ENCODE measurements at regions not wholly inside any gene's neighbourhood (a gene's known extent, or its start where the extent isn't known, plus 50 kb on each side); places are given as distances from the start of the nearest gene placed in this dataset.
"Not testable (repeated sequence)": the region's sequence is repeated elsewhere in the genome, so short reads cannot be mapped to it uniquely, and the experiment has no call there.

GRCh38 chr9:107836300-107836699 is 346.7 kb upstream of the KLF4 start:
- Mint-ChIP-seq H3K27ac (no peak overlapping the region), H3K4me3 (no peak overlapping the region), H3K4me1 (ENCODE audit: low read depth) (no peaks in the 10 kb centered on the region), H3K27me3 (no peaks in the 10 kb centered on the region), H3K36me3 (no peaks in the 10 kb centered on the region), H3K9me3 (peaks cover 2% of the 10 kb centered on the region)
- intact Hi-C loops (cut with micrococcal nuclease), result no loop called here
- ChIA-PET CTCF (no interaction called here), POLR2A (no interaction called here)
- no peak for DNase-seq

- Mint-ChIP-seq H3K9me3 (peaks cover 6% of the 10 kb centered on the region), H3K27ac (no peak overlapping the region), H3K4me3 (no peak overlapping the region), H3K27me3 (no peaks in the 10 kb centered on the region), H3K36me3 (no peaks in the 10 kb centered on the region), H3K4me1 (ENCODE audit: low read depth) (no peaks in the 10 kb centered on the region)
- intact Hi-C loops (cut with micrococcal nuclease), result no loop called here
- no peak for DNase-seq
- ChIA-PET CTCF (no interaction called here), POLR2A (no interaction called here)
Measured at GRCh38 chr9:107833295-107833694, 343.7 kb upstream of the KLF4 start.

GRCh38 chr9:107832871-107833270 is 343.3 kb upstream of the KLF4 start:
- no peaks in the 10 kb centered on the region for H3K4me1 Mint-ChIP-seq (ENCODE audit: low read depth)
- intact Hi-C loops (cut with micrococcal nuclease), result no loop called here
- no peak overlapping the region for H3K4me3 Mint-ChIP-seq
- H3K27ac Mint-ChIP-seq, result no peak overlapping the region
- ChIA-PET CTCF (no interaction called here), POLR2A (no interaction called here)
- H3K27me3 Mint-ChIP-seq, result no peaks in the 10 kb centered on the region
- H3K36me3 Mint-ChIP-seq, result no peaks in the 10 kb centered on the region
- H3K9me3 Mint-ChIP-seq, result peaks cover 6% of the 10 kb centered on the region
- no peak for DNase-seq

- Mint-ChIP-seq H3K36me3 (no peaks in the 10 kb centered on the region), H3K27me3 (no peaks in the 10 kb centered on the region), H3K4me1 (ENCODE audit: low read depth) (no peaks in the 10 kb centered on the region), H3K9me3 (peaks cover 6% of the 10 kb centered on the region), H3K4me3 (no peak overlapping the region), H3K27ac (no peak overlapping the region)
- CTCF ChIA-PET, result no interaction called here
- intact Hi-C loops (cut with micrococcal nuclease), result no loop called here
- POLR2A ChIA-PET, result no interaction called here
- DNase-seq, result no peak
Measured at GRCh38 chr9:107830479-107830878, 340.9 kb upstream of the KLF4 start.

- H3K4me1 Mint-ChIP-seq (ENCODE audit: low read depth), result no peaks in the 10 kb centered on the region
- H3K36me3 Mint-ChIP-seq, result no peaks in the 10 kb centered on the region
- intact Hi-C loops (cut with micrococcal nuclease), result no loop called here
- no peaks in the 10 kb centered on the region for H3K27me3 Mint-ChIP-seq
- peaks cover 6% of the 10 kb centered on the region for H3K9me3 Mint-ChIP-seq
- POLR2A ChIA-PET, result no interaction called here
- CTCF ChIA-PET, result no interaction called here
- no peak overlapping the region for H3K4me3 Mint-ChIP-seq
- DNase-seq, result no peak
- H3K27ac Mint-ChIP-seq, result no peak overlapping the region
Measured at GRCh38 chr9:107827884-107828283, 338.3 kb upstream of the KLF4 start.

GRCh38 chr9:107827304-107827703 is 337.7 kb upstream of the KLF4 start:
- intact Hi-C loops (cut with micrococcal nuclease), result no loop called here
- ChIA-PET POLR2A (no interaction called here), CTCF (no interaction called here)
- Mint-ChIP-seq H3K27me3 (no peaks in the 10 kb centered on the region), H3K4me3 (no peak overlapping the region), H3K4me1 (ENCODE audit: low read depth) (no peaks in the 10 kb centered on the region), H3K9me3 (peaks cover 6% of the 10 kb centered on the region), H3K36me3 (no peaks in the 10 kb centered on the region), H3K27ac (no peak overlapping the region)
- no peak for DNase-seq

GRCh38 chr9:107826688-107826983 is 337.1 kb upstream of the KLF4 start:
- H3K27ac Mint-ChIP-seq; CTCF ChIA-PET; H3K27me3 Mint-ChIP-seq; DNase-seq; H3K36me3 Mint-ChIP-seq; H3K4me3 Mint-ChIP-seq; intact Hi-C loops (cut with micrococcal nuclease); H3K9me3 Mint-ChIP-seq; H3K4me1 Mint-ChIP-seq (ENCODE audit: low read depth); POLR2A ChIA-PET: not testable (repeated sequence)

GRCh38 chr9:107824556-107824955 is 335.0 kb upstream of the KLF4 start:
- intact Hi-C loops (cut with micrococcal nuclease), result no loop called here
- H3K36me3 Mint-ChIP-seq, result no peaks in the 10 kb centered on the region
- H3K9me3 Mint-ChIP-seq, result peaks cover 6% of the 10 kb centered on the region
- no peaks in the 10 kb centered on the region for H3K27me3 Mint-ChIP-seq
- no peaks in the 10 kb centered on the region for H3K4me1 Mint-ChIP-seq (ENCODE audit: low read depth)
- DNase-seq, result no peak
- ChIA-PET POLR2A (no interaction called here), CTCF (no interaction called here)
- H3K4me3 Mint-ChIP-seq, result no peak overlapping the region
- H3K27ac Mint-ChIP-seq, result no peak overlapping the region

GRCh38 chr9:107819772-107820565 is 330.4 kb upstream of the KLF4 start:
- no peak overlapping the region for H3K4me3 Mint-ChIP-seq
- intact Hi-C loops (cut with micrococcal nuclease), result no loop called here
- DNase-seq, result no peak
- no peak overlapping the region for H3K27ac Mint-ChIP-seq
- H3K9me3 Mint-ChIP-seq, result no peaks in the 10 kb centered on the region
- no peaks in the 10 kb centered on the region for H3K4me1 Mint-ChIP-seq (ENCODE audit: low read depth)
- POLR2A ChIA-PET, result no interaction called here
- H3K27me3 Mint-ChIP-seq, result no peaks in the 10 kb centered on the region
- CTCF ChIA-PET, result no interaction called here
- no peaks in the 10 kb centered on the region for H3K36me3 Mint-ChIP-seq

GRCh38 chr9:107818503-107818829 is 328.9 kb upstream of the KLF4 start:
- POLR2A ChIA-PET, result not testable (repeated sequence)

GRCh38 chr9:107817595-107818502 is 328.3 kb upstream of the KLF4 start:
- H3K27ac Mint-ChIP-seq; CTCF ChIA-PET; POLR2A ChIA-PET; intact Hi-C loops (cut with micrococcal nuclease); H3K4me3 Mint-ChIP-seq; H3K36me3 Mint-ChIP-seq; H3K9me3 Mint-ChIP-seq; DNase-seq; H3K4me1 Mint-ChIP-seq (ENCODE audit: low read depth); H3K27me3 Mint-ChIP-seq: not testable (repeated sequence)

More at GRCh38 chr9:107818503-107818829, 328.9 kb upstream of the KLF4 start:
- H3K9me3 Mint-ChIP-seq; DNase-seq; H3K4me3 Mint-ChIP-seq; CTCF ChIA-PET; H3K4me1 Mint-ChIP-seq (ENCODE audit: low read depth); H3K27me3 Mint-ChIP-seq; intact Hi-C loops (cut with micrococcal nuclease); H3K36me3 Mint-ChIP-seq; H3K27ac Mint-ChIP-seq: not testable (repeated sequence)

- H3K36me3 Mint-ChIP-seq, result no peaks in the 10 kb centered on the region
- intact Hi-C loops (cut with micrococcal nuclease), result no loop called here
- H3K4me1 Mint-ChIP-seq (ENCODE audit: low read depth), result no peaks in the 10 kb centered on the region
- no peaks in the 10 kb centered on the region for H3K9me3 Mint-ChIP-seq
- H3K27me3 Mint-ChIP-seq, result no peaks in the 10 kb centered on the region
- no peak for DNase-seq
- no peak overlapping the region for H3K27ac Mint-ChIP-seq
- H3K4me3 Mint-ChIP-seq, result no peak overlapping the region
- CTCF ChIA-PET, result no interaction called here
- POLR2A ChIA-PET, result no interaction called here
Measured at GRCh38 chr9:107816561-107817021, 327.0 kb upstream of the KLF4 start.
